Retinal pigment epithelial cell (primary cell): ENCODE measurements at regions not wholly inside any gene's neighbourhood (a gene's known extent, or its start where the extent isn't known, plus 50 kb on each side); places are given as distances from the start of the nearest gene placed in this dataset.

Experiments
- DNase-seq: peaks from one replicate; pipeline ENCODE4 v3.0.0-alpha.2; 2010; ENCODE audit warnings: low read depth
- H3K4me3 ChIP-seq: 2 replicates; pipeline ENCODE4 v1.5.1; 2011; ENCODE audit warnings: mild to moderate bottlenecking, low read length, control low read depth, moderate library complexity
- TF ChIP-seq, protein P1 (sequence below): conservative IDR thresholded peaks from 2 replicates; pipeline ENCODE4 v1.5.1; 2011; ENCODE audit warnings: low read depth, low read length, control low read depth, inconsistent platforms

DNA sequence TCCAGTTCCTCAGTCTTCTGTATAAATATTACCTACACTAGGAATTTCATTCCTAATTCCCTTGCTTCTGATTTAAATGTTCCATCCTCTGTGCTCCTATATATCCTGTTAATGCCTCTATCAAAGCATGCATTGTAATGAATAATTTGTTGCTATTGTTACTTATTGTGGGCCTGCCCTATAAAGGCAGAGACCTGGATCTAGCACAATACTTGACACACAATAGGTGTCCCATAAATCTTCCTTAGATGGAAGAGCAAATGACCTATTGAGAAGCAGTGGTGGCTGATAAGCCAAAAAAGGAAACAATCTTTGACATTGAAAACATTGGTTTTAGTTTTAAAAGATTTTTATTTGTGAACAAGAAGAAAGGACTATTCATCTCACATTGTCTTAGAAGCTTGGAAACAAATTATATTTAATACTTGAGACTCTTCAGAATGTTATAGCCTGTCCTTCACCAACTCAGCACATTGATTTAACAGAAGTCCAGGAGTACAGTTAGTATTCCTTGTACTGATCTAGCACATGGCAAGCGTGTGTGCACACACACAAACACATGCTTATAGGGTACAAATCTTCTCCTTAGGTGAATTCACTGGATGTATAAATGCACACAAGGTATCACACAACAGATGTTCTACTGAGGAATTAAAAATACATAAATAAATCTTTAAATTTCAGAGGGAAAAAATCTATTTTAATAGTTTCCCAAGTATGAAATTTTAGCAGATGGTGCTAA lies 135.9 kb downstream of the DUSP6 start:
- H3K4me3 ChIP-seq, result no peak overlapping the region
- no peak for DNase-seq
- TF ChIP-seq, protein P1, sequence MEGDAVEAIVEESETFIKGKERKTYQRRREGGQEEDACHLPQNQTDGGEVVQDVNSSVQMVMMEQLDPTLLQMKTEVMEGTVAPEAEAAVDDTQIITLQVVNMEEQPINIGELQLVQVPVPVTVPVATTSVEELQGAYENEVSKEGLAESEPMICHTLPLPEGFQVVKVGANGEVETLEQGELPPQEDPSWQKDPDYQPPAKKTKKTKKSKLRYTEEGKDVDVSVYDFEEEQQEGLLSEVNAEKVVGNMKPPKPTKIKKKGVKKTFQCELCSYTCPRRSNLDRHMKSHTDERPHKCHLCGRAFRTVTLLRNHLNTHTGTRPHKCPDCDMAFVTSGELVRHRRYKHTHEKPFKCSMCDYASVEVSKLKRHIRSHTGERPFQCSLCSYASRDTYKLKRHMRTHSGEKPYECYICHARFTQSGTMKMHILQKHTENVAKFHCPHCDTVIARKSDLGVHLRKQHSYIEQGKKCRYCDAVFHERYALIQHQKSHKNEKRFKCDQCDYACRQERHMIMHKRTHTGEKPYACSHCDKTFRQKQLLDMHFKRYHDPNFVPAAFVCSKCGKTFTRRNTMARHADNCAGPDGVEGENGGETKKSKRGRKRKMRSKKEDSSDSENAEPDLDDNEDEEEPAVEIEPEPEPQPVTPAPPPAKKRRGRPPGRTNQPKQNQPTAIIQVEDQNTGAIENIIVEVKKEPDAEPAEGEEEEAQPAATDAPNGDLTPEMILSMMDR, result no peak

DNA sequence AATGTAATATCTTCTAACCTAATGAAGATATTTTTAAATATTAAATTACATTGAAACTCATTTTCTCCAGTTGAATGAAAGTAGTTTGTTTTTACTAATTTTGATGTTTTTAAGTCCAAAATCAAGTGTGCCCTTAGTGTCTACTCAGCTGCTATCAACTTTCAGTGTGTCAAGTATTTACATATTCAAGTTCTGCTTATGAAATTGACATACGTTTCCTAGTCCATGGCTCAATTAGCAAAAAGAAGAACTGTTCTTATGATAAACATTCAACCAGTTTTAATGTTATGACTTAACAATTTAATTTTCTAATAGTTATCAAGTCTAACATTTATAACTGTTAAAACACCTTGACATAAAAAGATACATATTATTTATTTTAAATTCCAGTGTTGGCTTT lies 137.1 kb downstream of the DUSP6 start:
- H3K4me3 ChIP-seq, result no peak overlapping the region
- TF ChIP-seq, protein P1, result no peak
- no peak for DNase-seq

DNA sequence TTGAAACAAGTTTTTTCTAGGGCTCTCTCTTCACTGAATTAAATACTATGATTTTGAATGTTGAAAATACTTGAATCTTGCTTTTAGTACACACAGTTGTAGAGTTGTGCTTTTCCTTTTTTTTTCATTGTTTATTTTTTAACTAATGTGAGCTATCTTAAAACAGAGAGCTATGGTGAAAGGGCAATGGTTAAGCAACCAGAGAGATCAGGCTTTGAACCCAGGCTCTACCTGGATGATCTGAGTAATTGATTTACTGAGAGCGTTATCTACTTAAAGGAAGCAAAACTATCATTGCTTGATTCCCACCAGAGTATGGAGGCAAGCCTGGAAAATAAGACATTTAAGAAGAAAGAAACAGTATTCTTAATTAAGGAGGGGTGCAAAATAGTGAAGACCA lies 138.6 kb downstream of the DUSP6 start:
- H3K4me3 ChIP-seq, result no peak overlapping the region
- TF ChIP-seq, protein P1, result no peak
- no peak for DNase-seq

DNA sequence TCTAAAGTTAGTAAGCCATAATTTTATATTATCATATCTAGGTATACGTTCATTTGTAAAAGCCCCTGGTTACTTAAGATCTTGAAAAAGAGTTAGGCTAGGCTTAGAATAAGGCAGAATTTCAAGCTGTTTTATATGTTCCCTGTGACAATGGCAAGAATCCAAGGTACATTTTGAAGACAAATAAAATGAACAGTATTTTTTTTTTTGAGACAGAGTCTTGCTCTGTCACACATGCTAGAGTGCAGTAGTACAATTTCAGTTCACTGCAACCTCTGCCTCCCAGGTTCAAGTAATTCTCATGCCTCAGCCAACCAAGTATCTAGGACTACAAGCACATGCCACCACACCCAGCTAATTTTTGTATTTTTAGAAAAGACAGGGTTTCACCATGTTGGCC lies 139.2 kb downstream of the DUSP6 start:
- TF ChIP-seq, protein P1, result no peak
- H3K4me3 ChIP-seq, result no peak overlapping the region
- DNase-seq, result no peak

DNA sequence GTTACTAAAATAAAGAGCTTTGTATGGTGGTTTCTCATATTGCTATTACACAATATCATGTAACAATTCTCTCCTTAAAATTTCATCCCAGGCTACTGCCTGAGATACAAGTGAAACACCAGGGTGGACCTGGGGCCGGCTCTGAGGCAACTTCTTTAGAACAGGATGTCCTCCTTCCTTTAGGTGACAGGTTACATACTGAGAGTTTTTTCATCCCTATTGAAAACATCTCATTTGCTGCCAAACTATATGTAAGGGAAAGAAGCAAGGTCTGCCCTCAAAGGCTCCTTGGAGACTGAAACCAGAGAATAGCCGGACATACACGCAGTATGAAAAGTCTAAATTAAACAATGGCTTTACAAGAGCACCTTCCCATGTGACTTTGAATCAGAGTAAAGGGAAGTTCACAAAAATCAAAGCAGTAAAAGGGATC lies 139.9 kb downstream of the DUSP6 start:
- no peak for DNase-seq
- H3K4me3 ChIP-seq, result no peak overlapping the region
- TF ChIP-seq, protein P1, result no peak

DNA sequence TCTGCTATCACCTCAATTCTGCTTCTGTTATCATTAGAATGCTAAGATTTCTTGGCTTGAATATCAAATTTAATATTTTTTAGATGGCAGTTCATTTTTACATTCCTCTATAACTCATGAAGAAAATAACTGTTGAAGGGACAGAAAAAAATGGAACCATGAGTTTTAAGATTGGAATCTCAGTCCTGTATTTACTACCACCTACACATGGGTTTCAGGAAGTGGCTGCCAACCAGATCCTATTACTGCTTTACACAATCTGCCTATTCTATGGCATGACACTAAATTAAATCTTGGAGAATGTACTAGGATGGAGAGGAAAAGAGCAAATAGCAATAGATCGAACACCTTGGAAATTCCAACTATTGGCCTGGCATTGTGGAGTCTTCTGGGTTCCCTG lies 140.8 kb downstream of the DUSP6 start:
- DNase-seq, result no peak
- TF ChIP-seq, protein P1, result no peak
- H3K4me3 ChIP-seq, result no peak overlapping the region

DNA sequence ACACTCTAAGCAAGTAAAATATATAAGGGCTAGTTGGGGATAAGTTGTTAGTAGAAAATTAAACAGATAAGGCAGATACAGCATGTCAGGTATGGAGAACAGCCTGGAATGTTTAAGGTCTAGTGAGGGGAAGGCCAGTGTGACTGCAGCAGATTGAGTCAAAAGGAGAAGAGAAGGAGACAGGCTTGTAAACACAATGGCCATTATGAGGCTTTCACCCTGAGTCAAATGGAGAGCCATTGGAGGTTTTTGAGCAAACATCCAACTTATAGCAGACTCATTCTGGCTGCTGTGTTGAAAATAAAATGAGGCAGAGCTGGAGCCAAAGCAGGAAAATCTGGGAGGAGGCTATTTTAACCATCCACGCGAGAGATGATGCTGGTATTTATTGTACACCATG lies 142.0 kb downstream of the DUSP6 start:
- no peak overlapping the region for H3K4me3 ChIP-seq
- DNase-seq, result no peak
- TF ChIP-seq, protein P1, result no peak
